IPS DF 19.7 (cell line): ENCODE measurements at regions not wholly inside any gene's neighbourhood (a gene's known extent, or its start where the extent isn't known, plus 50 kb on each side); places are given as distances from the start of the nearest gene placed in this dataset.
"Not testable (repeated sequence)": the region's sequence is repeated elsewhere in the genome, so short reads cannot be mapped to it uniquely, and the experiment has no call there.

Source experiments
- DNase-seq: peaks from one replicate; pipeline ENCODE4 v3.0.0-alpha.2; 2013; ENCODE audit warnings: low read depth, low spot score

GRCh38 chr7:106749165-106749564, 88.2 kb upstream of the CCDC71L start:
- DNase-seq: no peak

- no peak for DNase-seq
Measured at GRCh38 chr7:106750773-106751172, 89.8 kb upstream of the CCDC71L start.

GRCh38 chr7:106752367-106752766, 91.4 kb upstream of the CCDC71L start:
- DNase-seq: no peak

GRCh38 chr7:106755024-106755423, 94.1 kb upstream of the CCDC71L start:
- not testable (repeated sequence) for DNase-seq

- DNase-seq: no peak
Measured at GRCh38 chr7:106755641-106756040, 94.7 kb upstream of the CCDC71L start.

GRCh38 chr7:106756071-106756470, 95.1 kb upstream of the CCDC71L start:
- no peak for DNase-seq

- DNase-seq: no peak
Measured at GRCh38 chr7:106756884-106757283, 95.9 kb upstream of the CCDC71L start.

GRCh38 chr7:106757846-106758245, 96.9 kb upstream of the CCDC71L start:
- no peak for DNase-seq

GRCh38 chr7:106762845-106763244, 101.9 kb upstream of the CCDC71L start:
- DNase-seq: not testable (repeated sequence)

GRCh38 chr7:106763717-106764116, 101.4 kb upstream of the PIK3CG start:
- no peak for DNase-seq

- DNase-seq: no peak
Measured at GRCh38 chr7:106765727-106766355, 99.2 kb upstream of the PIK3CG start.

GRCh38 chr7:106766551-106766950, 98.5 kb upstream of the PIK3CG start:
- no peak for DNase-seq

- DNase-seq: no peak
Measured at GRCh38 chr7:106767078-106767477, 98.0 kb upstream of the PIK3CG start.

GRCh38 chr7:106767498-106768323, 97.4 kb upstream of the PIK3CG start:
- no peak for DNase-seq

- no peak for DNase-seq
Measured at GRCh38 chr7:106768324-106768751, 96.7 kb upstream of the PIK3CG start.

GRCh38 chr7:106770191-106770590, 94.9 kb upstream of the PIK3CG start:
- DNase-seq: no peak

- DNase-seq: no peak
Measured at GRCh38 chr7:106772655-106773108, 92.4 kb upstream of the PIK3CG start.

- DNase-seq: no peak
Measured at GRCh38 chr7:106773228-106773627, 91.9 kb upstream of the PIK3CG start.

- no peak for DNase-seq
Measured at GRCh38 chr7:106773721-106774120, 91.4 kb upstream of the PIK3CG start.

- DNase-seq: no peak
Measured at GRCh38 chr7:106774213-106774767, 90.8 kb upstream of the PIK3CG start.

GRCh38 chr7:106774768-106775551, 90.1 kb upstream of the PIK3CG start:
- no peak for DNase-seq

GRCh38 chr7:106775552-106775936, 89.5 kb upstream of the PIK3CG start:
- DNase-seq: no peak
